Colonic mucosa (tissue), 4 donors: ENCODE measurements at regions not wholly inside any gene's neighbourhood (a gene's known extent, or its start where the extent isn't known, plus 50 kb on each side); places are given as distances from the start of the nearest gene placed in this dataset.

Experiments
- DNase-seq: peaks from one replicate; pipeline ENCODE4 v3.0.0-alpha.2; 2020
- H3K27ac ChIP-seq: fragments of 200-600 bp; one replicate; pipeline ENCODE4 v1.8.0; 2021
- H3K27me3 ChIP-seq: fragments of 200-600 bp; one replicate; pipeline ENCODE4 v1.8.0; 2021
- H3K36me3 ChIP-seq: fragments of 200-600 bp; one replicate; pipeline ENCODE4 v1.8.0; 2021
- H3K4me1 ChIP-seq: fragments of 200-600 bp; one replicate; pipeline ENCODE4 v1.8.0; 2021; ENCODE audit warnings: mild to moderate bottlenecking
- H3K4me3 ChIP-seq: fragments of 200-600 bp; one replicate; pipeline ENCODE4 v1.8.0; 2021
- H3K9ac ChIP-seq, 2 donors: one replicate each; pipeline ENCODE4 v1.7.0; 2013; ENCODE audit warnings: control low read depth in 2 of 2, low read depth in 2 of 2, low read length in 2 of 2
- H3K9me3 ChIP-seq: fragments of 200-600 bp; one replicate; pipeline ENCODE4 v1.8.0; 2021
- intact Hi-C: fragments of 100-400 bp; cut with DNase I; formaldehyde crosslinking; loops from one replicate; pipeline ENCODE4 v1.14.1; 2022
- TF ChIP-seq, protein P1 (sequence below): fragments of 200-600 bp; IDR thresholded peaks from one replicate; pipeline ENCODE4 v1.8.0; 2022; ENCODE audit warnings: antibody characterized with exemption, mild to moderate bottlenecking
- donor health status: healthy.
- donor health status: DM: no; HTN: no; CAD: no.
- donor health status: DM: no; HTN: no; CAD: no.

DNA sequence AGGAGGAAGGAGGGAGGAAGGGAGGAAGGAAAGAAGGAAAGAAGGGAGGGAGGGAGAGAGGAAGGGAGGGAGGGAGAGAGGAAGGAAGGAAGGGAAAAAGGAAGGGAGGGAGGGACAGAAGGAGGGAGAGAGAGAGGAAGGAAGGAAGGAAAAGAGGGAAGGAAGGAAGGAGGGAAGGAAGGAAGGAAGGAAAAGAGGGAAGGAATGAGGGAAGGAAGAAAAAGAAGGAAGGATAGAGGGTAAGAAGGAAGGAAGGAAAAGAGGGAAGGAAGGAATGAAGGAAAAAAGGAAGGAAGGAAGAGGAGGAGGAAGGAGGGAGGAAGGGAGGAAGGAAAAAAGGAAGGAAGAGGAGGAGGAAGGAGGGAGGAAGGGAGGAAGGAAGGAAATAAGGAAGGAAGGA is 796.8 kb downstream of the ARAP2 start:
- H3K4me1 ChIP-seq: no peaks in the 10 kb centered on the region
- H3K27ac ChIP-seq: no peak overlapping the region
- no peaks in the 10 kb centered on the region for H3K36me3 ChIP-seq
- H3K27me3 ChIP-seq: no peaks in the 10 kb centered on the region
- H3K4me3 ChIP-seq: no peak overlapping the region
- DNase-seq: no peak
- TF ChIP-seq, protein P1, sequence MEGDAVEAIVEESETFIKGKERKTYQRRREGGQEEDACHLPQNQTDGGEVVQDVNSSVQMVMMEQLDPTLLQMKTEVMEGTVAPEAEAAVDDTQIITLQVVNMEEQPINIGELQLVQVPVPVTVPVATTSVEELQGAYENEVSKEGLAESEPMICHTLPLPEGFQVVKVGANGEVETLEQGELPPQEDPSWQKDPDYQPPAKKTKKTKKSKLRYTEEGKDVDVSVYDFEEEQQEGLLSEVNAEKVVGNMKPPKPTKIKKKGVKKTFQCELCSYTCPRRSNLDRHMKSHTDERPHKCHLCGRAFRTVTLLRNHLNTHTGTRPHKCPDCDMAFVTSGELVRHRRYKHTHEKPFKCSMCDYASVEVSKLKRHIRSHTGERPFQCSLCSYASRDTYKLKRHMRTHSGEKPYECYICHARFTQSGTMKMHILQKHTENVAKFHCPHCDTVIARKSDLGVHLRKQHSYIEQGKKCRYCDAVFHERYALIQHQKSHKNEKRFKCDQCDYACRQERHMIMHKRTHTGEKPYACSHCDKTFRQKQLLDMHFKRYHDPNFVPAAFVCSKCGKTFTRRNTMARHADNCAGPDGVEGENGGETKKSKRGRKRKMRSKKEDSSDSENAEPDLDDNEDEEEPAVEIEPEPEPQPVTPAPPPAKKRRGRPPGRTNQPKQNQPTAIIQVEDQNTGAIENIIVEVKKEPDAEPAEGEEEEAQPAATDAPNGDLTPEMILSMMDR: no peak
- H3K9ac ChIP-seq: no peak overlapping the region
- H3K9me3 ChIP-seq: no peaks in the 10 kb centered on the region
- intact Hi-C loops: no loop called here

DNA sequence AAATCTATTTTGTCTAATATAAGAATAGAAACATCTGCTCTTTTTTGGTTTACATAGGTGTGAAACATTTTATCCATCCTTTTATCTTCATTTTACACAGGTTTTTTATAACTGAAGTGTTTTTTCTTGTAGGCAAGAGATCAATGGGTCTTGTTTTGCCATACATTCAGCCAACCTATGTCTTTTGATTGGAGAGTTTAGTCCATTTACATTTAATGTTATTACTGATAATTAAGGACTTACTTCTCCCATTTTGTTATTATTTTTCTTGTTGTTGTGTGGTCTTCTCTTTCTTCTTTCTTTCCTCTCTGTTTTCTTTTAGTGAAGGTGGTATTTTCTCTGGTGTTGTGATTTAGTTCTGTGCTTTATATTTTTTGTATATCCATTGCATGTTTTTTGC is 785.3 kb downstream of the ARAP2 start:
- Histone ChIP-seq H3K9ac (no peak overlapping the region), H3K27me3 (no peaks in the 10 kb centered on the region), H3K4me1 (no peaks in the 10 kb centered on the region), H3K27ac (no peak overlapping the region), H3K36me3 (no peaks in the 10 kb centered on the region), H3K4me3 (no peak overlapping the region), H3K9me3 (no peaks in the 10 kb centered on the region)
- no peak for DNase-seq
- intact Hi-C loops: no loop called here
- TF ChIP-seq, protein P1: no peak

DNA sequence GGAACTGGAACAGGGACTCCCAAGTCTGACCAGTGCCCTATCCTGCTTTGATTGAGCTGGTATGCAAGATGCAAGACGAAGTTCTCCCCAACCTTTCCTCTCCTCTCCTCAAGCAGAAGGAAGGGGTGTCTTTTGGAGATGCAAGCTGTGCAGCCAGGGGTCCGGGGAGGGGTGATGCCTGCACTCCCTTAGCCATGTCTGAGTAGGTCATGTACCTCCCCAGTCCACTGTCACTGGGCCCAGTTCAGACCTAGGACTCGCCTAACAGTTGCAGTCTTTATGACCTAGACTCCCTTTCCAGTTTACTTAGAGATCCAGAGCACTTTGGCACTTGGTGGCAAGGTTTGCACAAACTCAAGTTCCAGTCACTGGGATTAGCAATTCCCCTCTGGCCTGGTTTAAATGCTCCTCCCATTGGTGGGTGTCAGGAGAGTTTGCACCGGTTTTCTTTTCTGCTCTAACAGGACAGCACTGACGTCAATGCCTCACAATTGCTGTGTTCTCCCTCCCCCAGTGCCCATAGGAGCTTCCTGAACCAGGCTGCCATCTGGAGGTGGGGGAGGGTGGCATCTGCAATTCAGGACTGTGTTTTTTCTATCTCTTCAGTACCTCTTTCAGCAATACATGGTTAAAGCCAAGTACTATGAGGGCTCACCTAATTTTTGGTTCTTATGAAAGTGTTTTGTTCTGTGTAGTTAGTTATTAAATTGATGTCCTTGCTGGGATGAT is 782.2 kb downstream of the ARAP2 start:
- Histone ChIP-seq H3K9ac (no peak overlapping the region), H3K9me3 (no peaks in the 10 kb centered on the region), H3K27ac (no peak overlapping the region), H3K4me3 (no peak overlapping the region), H3K36me3 (no peaks in the 10 kb centered on the region), H3K4me1 (no peaks in the 10 kb centered on the region), H3K27me3 (no peaks in the 10 kb centered on the region)
- TF ChIP-seq, protein P1: no peak
- intact Hi-C loops: no loop called here
- DNase-seq: no peak

DNA sequence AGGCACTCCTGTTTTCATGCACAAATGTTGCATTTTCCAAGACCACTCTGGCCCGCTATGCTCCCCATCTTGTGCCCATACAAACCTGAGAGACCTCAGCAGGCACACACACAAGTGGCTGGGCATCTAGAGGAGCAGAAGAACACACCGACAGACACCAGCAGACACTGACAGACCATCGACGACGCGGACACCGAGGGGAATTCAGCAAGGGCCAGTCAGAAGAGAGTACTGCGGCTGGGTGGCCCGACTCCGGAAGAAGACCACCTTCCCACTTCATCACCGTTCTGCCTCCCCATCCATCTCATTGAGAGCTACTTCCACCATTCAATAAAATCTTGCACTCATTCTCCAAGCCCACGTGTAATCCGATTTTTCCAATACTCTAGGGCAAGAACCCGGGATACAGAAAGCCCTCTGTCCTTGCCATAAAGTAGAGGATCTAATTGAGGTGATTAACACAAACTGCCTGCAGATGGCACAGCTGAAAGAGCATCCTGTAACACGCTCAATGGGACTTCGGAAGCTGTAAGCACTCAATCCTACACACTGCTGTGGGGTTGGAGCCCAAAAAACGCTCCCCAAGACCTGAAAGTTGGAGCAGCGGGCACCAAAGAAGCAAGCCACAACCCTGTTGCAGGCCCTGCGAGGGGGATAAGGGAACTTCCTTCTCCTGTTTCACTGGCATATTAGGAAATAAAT is 780.9 kb downstream of the ARAP2 start:
- H3K9me3 ChIP-seq: no peaks in the 10 kb centered on the region
- no peaks in the 10 kb centered on the region for H3K27me3 ChIP-seq
- H3K4me1 ChIP-seq: no peaks in the 10 kb centered on the region
- H3K36me3 ChIP-seq: no peaks in the 10 kb centered on the region
- intact Hi-C loops: no loop called here
- no peak overlapping the region for H3K27ac ChIP-seq
- DNase-seq: no peak
- no peak overlapping the region for H3K4me3 ChIP-seq
- TF ChIP-seq, protein P1: no peak
- H3K9ac ChIP-seq: no peak overlapping the region

DNA sequence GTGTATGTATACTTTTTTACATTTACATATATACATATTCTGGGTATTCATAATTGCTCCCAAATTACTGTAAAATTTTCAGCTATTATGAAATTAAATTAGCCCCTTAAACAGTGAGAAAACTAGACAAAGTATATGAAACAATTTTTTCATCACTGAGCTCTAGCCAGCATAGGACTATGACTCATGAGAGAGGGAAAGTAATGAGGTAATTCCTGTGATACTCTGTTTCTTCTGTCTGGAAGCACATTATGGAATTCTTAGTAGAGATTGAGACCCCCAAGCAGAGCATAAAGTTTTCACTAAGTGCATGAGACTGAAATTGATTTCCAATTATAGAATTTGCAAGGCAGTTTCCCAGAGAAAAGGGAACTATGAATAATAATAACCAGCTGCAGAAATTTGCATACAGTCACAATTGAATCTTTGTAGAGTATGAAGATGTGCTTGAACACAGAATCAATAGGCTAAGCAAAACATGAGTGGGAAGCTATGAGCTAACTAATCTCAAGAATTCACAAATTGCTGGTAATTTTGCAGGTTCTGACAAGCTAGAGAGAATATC is 779.3 kb downstream of the ARAP2 start:
- Histone ChIP-seq H3K4me1 (no peaks in the 10 kb centered on the region), H3K4me3 (no peak overlapping the region), H3K9ac (no peak overlapping the region), H3K27ac (no peak overlapping the region), H3K27me3 (no peaks in the 10 kb centered on the region), H3K36me3 (no peaks in the 10 kb centered on the region), H3K9me3 (no peaks in the 10 kb centered on the region)
- TF ChIP-seq, protein P1: no peak
- intact Hi-C loops: no loop called here
- DNase-seq: no peak
